GM23338 (cell line): ENCODE measurements at regions not wholly inside any gene's neighbourhood (a gene's known extent, or its start where the extent isn't known, plus 50 kb on each side); places are given as distances from the start of the nearest gene placed in this dataset.
"Not testable (repeated sequence)": the region's sequence is repeated elsewhere in the genome, so short reads cannot be mapped to it uniquely, and the experiment has no call there.

ENCODE experiments used
- ATAC-seq: fragments of 200-7000 bp; cut with Tn5 transposase; 3 replicates; pipeline ENCODE4 v1.9.1; 2020
- DNase-seq: peaks from one replicate; pipeline ENCODE4 v3.0.0-alpha.2; 2015; ENCODE audit warnings: low spot score
- H2AFZ ChIP-seq: fragments of 200-600 bp; sonication (generic); 2 replicates; pipeline ENCODE4 v1.8.0; 2016; ENCODE audit warnings: antibody characterized with exemption, mild to moderate bottlenecking, moderate library complexity
- H3F3A ChIP-seq: fragments of 200-600 bp; sonication (generic); replicated peaks from 2 replicates; pipeline ENCODE4 v1.8.0; 2017; ENCODE audit warnings: antibody characterized with exemption, mixed run types, low read depth
- H3K27ac ChIP-seq: fragments of 200-600 bp; sonication (generic); 2 replicates; pipeline ENCODE4 v1.6.1; 2016; ENCODE audit warnings: low read depth
- H3K27me3 ChIP-seq: fragments of 200-600 bp; sonication (generic); 2 replicates; pipeline ENCODE4 v1.8.0; 2016; ENCODE audit warnings: mild to moderate bottlenecking, mixed run types, moderate library complexity; ENCODE audit not compliant: insufficient read depth
- H3K36me3 ChIP-seq: fragments of 200-600 bp; sonication (generic); 2 replicates; pipeline ENCODE4 v1.8.0; 2016; ENCODE audit warnings: mild to moderate bottlenecking; ENCODE audit not compliant: insufficient read depth
- H3K4me1 ChIP-seq: fragments of 200-600 bp; sonication (generic); 2 replicates; pipeline ENCODE4 v1.8.0; 2016; ENCODE audit warnings: mild to moderate bottlenecking, moderate library complexity; ENCODE audit not compliant: insufficient read depth
- H3K4me2 ChIP-seq: fragments of 200-600 bp; sonication (generic); 2 replicates; pipeline ENCODE4 v1.7.1; 2017; ENCODE audit warnings: mixed run types
- H3K4me3 ChIP-seq: fragments of 200-600 bp; sonication (generic); 2 replicates; pipeline ENCODE4 v1.6.1; 2016; ENCODE audit warnings: mixed run types
- H3K79me2 ChIP-seq: fragments of 200-600 bp; sonication (generic); replicated peaks from 2 replicates; pipeline ENCODE4 v1.8.0; 2017; ENCODE audit warnings: mild to moderate bottlenecking; ENCODE audit not compliant: insufficient read depth
- H3K9me2 ChIP-seq: fragments of 200-600 bp; sonication (generic); 2 replicates; pipeline ENCODE4 v1.8.0; 2017; ENCODE audit not compliant: insufficient read depth
- H4K20me1 ChIP-seq: fragments of 200-600 bp; sonication (generic); replicated peaks from 2 replicates; pipeline ENCODE4 v1.8.0; 2017; ENCODE audit warnings: mild to moderate bottlenecking; ENCODE audit not compliant: insufficient read depth
- H3K27ac Mint-ChIP-seq: 2 replicates; pipeline ENCODE4 v1.8.0; 2020; ENCODE audit warnings: inconsistent platforms, mild to moderate bottlenecking, moderate library complexity, mixed read lengths
- H3K27me3 Mint-ChIP-seq: 3 replicates; pipeline ENCODE4 v1.8.0; 2022; ENCODE audit warnings: low read depth, mild to moderate bottlenecking, moderate library complexity, mixed read lengths, inconsistent platforms; ENCODE audit not compliant: insufficient read depth, poor library complexity
- H3K36me3 Mint-ChIP-seq: 3 replicates; pipeline ENCODE4 v1.8.0; 2021; ENCODE audit warnings: low read depth, mild to moderate bottlenecking, inconsistent platforms, moderate library complexity, mixed read lengths
- H3K4me1 Mint-ChIP-seq: 3 replicates; pipeline ENCODE4 v1.8.0; 2020; ENCODE audit warnings: mild to moderate bottlenecking, inconsistent platforms, mixed read lengths
- H3K4me3 Mint-ChIP-seq: 3 replicates; pipeline ENCODE4 v1.8.0; 2021; ENCODE audit warnings: moderate library complexity, mild to moderate bottlenecking, inconsistent platforms, mixed read lengths
- H3K9me3 Mint-ChIP-seq: 3 replicates; pipeline ENCODE4 v1.8.0; 2020; ENCODE audit warnings: moderate library complexity, mild to moderate bottlenecking, inconsistent platforms, mixed read lengths
- ETS1 ChIP-seq: IDR thresholded peaks from 2 replicates; pipeline ENCODE4 v1.6.1; 2016; ENCODE audit warnings: antibody characterized with exemption

- Histone ChIP-seq H3K9me2 (no peaks in the 10 kb centered on the region), H3K4me3 (no peak overlapping the region), H3K4me2 (no peak overlapping the region), H2AFZ (no peak overlapping the region), H4K20me1 (no peaks in the 10 kb centered on the region), H3K27me3 (no peaks in the 10 kb centered on the region), H3K4me1 (no peaks in the 10 kb centered on the region), H3F3A (no peaks in the 10 kb centered on the region), H3K36me3 (no peaks in the 10 kb centered on the region), H3K27ac (no peak overlapping the region), H3K79me2 (no peaks in the 10 kb centered on the region)
- TF ChIP-seq ETS1 = no peak
- ATAC-seq (no peak), DNase-seq (no peak)
- Mint-ChIP-seq H3K27me3 (peaks cover 7% of the 10 kb centered on the region), H3K4me1 (peaks cover 5% of the 10 kb centered on the region), H3K4me3 (no peak overlapping the region), H3K27ac (no peak overlapping the region), H3K9me3 (no peaks in the 10 kb centered on the region), H3K36me3 (no peaks in the 10 kb centered on the region)
Measured at GRCh38 chr16:29302976-29303375, 103.5 kb downstream of the NPIPB11 start.

GRCh38 chr16:29302433-29302832, 104.1 kb downstream of the NPIPB11 start:
- not testable (repeated sequence) for ATAC-seq, H2AFZ ChIP-seq, H3K4me3 Mint-ChIP-seq, H3K9me3 Mint-ChIP-seq, H3K36me3 Mint-ChIP-seq, H3K4me1 ChIP-seq, H4K20me1 ChIP-seq, H3K27me3 ChIP-seq, H3K4me1 Mint-ChIP-seq, DNase-seq, H3K4me3 ChIP-seq, H3K27me3 Mint-ChIP-seq, H3K27ac ChIP-seq, H3K9me2 ChIP-seq, H3K27ac Mint-ChIP-seq, H3F3A ChIP-seq, H3K36me3 ChIP-seq, H3K4me2 ChIP-seq, H3K79me2 ChIP-seq

DNA sequence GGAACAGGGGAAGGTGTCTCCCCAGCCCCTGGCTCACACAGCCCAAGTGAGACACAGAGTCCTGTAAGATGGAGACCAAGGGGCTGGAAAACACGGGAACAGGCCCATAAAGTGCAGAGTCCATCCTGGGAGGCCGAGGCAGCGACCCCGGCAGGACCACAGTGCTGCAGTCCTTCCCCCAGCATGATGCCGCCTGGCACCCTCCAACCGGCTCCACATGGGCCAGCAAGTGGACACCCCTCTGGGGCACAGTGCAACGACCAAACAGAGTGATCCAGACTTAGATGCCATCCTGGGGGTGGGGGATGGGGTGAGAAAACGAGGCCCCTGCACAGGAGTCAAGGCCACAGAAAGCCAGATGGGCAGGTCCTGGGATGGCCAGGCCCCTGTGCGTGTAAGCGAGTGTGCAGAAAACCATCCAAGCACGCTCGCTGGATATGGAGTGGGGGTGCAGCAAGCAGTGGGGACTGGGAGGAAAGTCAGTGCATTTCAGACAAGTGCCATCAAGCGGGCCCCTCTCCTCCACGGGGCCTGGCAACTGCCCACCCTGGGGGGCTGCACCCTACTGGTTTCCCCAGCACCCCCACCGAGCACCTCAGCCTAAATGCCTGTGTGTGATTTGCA, 104.7 kb downstream of the NPIPB11 start:
- H3K27me3 Mint-ChIP-seq, H3K4me3 ChIP-seq, DNase-seq, H3K27me3 ChIP-seq, H3K4me3 Mint-ChIP-seq, H3K4me1 ChIP-seq, H3K79me2 ChIP-seq, H3K4me1 Mint-ChIP-seq, H3K27ac Mint-ChIP-seq, H3F3A ChIP-seq, H3K9me3 Mint-ChIP-seq, H3K36me3 Mint-ChIP-seq, H3K9me2 ChIP-seq, ATAC-seq, H3K27ac ChIP-seq, H3K36me3 ChIP-seq, H2AFZ ChIP-seq, H4K20me1 ChIP-seq, H3K4me2 ChIP-seq: not testable (repeated sequence)

DNA sequence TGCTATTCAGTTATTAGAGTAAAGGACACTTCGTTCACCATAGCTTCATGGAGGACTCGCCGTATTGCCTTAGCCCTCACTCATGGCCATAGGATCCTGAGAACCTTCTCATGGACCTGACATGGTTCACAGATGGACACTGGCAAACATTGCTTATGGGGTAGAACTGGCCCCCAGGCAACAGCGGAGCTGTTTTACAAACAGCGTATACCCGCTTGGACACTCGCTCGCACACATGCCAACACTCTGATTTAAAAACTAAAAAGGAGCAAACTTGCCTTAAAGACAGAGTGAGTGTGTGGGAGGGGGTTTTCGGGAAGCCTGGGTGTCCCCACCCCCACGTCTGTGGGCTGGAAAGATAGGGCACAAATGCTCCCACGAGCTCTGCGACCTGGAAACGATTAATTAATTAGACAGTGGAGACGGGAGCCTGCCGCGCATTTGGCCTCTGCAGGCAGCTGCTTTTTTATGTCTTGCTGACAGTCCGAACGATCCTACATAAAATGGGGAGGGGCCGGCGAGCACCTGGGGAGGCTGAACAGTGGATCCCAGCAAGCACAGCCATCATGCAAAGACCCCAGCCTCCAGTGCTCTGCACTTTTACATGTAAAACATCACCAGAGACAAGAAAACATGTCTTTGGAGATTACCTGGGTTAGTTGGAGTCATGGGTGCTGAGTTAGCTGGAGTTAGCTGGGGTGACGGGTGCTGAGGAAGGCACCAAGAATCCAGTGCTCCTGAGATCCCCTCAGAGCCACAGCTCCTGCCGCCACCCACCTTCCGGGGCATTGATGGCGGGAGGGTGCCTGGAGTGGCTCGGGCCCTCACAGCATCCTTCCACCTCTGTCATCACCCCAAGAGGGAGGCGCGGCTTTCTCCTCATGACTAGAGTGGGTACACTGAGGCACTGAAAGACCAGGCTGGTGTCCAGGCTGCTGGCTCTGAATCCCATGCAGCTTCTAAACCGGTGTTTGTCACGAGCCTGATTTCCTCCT, 105.7 kb downstream of the NPIPB11 start:
- H3K27me3 Mint-ChIP-seq, H3K79me2 ChIP-seq, H3K4me3 ChIP-seq, H3K27ac ChIP-seq, H3K36me3 ChIP-seq, H4K20me1 ChIP-seq, H3K4me1 ChIP-seq, H3K27me3 ChIP-seq, H3K4me2 ChIP-seq, H3K4me1 Mint-ChIP-seq, H2AFZ ChIP-seq, H3K4me3 Mint-ChIP-seq, H3K27ac Mint-ChIP-seq, H3F3A ChIP-seq, DNase-seq, H3K9me3 Mint-ChIP-seq, H3K36me3 Mint-ChIP-seq, H3K9me2 ChIP-seq, ATAC-seq: not testable (repeated sequence)

- not testable (repeated sequence) for H3K4me3 ChIP-seq, H4K20me1 ChIP-seq, H3F3A ChIP-seq, H3K9me2 ChIP-seq, H3K9me3 Mint-ChIP-seq, H3K4me1 ChIP-seq, H3K36me3 ChIP-seq, H3K79me2 ChIP-seq, H3K27ac Mint-ChIP-seq, H3K4me3 Mint-ChIP-seq, H2AFZ ChIP-seq, H3K4me1 Mint-ChIP-seq, H3K27me3 Mint-ChIP-seq, H3K36me3 Mint-ChIP-seq, H3K27me3 ChIP-seq, DNase-seq, H3K4me2 ChIP-seq, H3K27ac ChIP-seq, ATAC-seq
Measured at GRCh38 chr16:29300030-29300491, 106.5 kb downstream of the NPIPB11 start.

- H4K20me1 ChIP-seq, H3K27ac ChIP-seq, H3K27me3 ChIP-seq, H3K4me3 Mint-ChIP-seq, H3K4me3 ChIP-seq, ATAC-seq, H3K9me2 ChIP-seq, H3K79me2 ChIP-seq, H3K4me1 ChIP-seq, H3K9me3 Mint-ChIP-seq, H3K4me1 Mint-ChIP-seq, H3K36me3 Mint-ChIP-seq, H3F3A ChIP-seq, H3K4me2 ChIP-seq, H3K27me3 Mint-ChIP-seq, H2AFZ ChIP-seq, H3K27ac Mint-ChIP-seq, H3K36me3 ChIP-seq, DNase-seq: not testable (repeated sequence)
Measured at GRCh38 chr16:29298997-29299396, 107.5 kb downstream of the NPIPB11 start.
